GM21717 (cell line): ENCODE measurements at regions not wholly inside any gene's neighbourhood (a gene's known extent, or its start where the extent isn't known, plus 50 kb on each side); places are given as distances from the start of the nearest gene placed in this dataset.

Experiments
- ATAC-seq: cut with Tn5 transposase; IDR thresholded peaks from one replicate; pipeline ENCODE4 v1.9.1; 2021; ENCODE audit warnings: mild to moderate bottlenecking, moderate library complexity; ENCODE audit not compliant: unreplicated experiment

DNA sequence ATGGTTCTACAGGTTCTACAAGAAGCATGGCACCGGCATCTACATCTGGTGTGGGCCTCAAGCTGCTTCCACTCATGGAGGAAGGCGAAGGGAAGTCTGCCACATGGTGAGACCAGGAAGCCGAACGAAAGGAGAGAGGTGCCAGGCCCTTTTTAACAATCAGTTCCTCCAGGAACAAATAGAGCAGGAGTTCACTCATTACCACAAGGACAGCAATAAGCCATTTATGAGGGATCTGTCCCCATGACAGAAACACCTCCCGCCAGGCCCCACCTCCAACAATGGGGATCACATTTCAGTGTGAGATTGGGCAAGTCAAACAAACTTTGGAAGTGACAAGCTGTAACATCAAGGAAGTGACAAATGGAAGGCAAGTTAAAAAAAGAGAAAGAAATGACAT lies 95.5 kb upstream of the PTPN3 start:
- ATAC-seq: no peak

DNA sequence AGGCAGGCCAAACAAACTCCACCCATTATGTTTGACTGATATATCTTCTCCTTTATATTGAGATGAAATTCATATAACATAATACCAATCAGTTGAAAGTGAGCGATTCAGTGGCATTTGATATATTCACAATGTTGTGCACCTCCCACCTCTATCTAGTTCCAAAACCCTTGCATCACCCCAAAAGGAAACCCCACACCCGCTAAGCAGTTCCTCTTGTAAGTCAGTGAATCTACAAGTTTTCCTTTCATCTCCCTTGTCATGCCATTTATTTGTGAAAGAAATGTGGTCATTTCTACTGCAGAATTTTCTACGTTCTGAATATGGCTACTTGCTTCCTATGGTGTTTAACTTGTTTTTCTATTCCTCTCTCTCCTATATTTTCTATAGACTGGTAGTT lies 99.4 kb upstream of the PTPN3 start:
- no peak for ATAC-seq

DNA sequence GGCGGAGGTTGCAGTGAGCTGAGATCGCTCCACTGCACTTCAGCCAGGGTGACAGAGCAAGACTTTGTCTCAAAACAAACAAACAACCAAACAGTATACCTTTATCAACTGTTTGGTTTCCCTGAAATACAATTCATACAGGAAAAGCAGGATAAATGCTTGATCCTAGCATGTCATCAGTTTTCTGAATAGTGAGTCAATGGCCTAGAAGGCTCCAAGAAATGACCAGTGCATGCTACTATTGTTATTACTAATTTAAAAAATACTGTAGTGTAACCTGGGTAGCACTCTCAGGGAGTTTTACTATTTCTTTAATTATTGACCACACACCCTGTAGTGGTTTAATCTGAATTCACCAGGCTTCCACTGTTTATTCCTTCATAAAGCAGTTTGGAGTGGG lies 101.0 kb upstream of the PTPN3 start:
- no peak for ATAC-seq

DNA sequence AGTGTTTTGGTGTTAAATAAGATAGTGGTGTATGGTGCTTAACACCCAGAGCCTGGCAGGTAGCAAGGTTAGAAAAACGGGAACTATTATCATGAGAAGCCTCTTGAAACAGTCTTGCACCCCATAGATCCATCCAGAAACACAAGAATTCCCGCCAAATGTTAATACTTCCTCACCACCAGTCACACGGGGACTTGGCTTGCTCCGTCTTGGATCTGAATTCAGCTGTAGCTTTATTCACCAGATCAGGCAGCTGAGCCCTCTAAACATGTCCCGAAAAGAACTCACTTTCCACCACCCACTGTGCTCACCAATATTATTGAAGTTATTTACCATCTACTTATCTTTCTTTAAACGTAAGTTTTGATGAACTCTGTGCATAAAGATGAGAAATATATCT lies 101.6 kb upstream of the PTPN3 start:
- ATAC-seq: no peak

DNA sequence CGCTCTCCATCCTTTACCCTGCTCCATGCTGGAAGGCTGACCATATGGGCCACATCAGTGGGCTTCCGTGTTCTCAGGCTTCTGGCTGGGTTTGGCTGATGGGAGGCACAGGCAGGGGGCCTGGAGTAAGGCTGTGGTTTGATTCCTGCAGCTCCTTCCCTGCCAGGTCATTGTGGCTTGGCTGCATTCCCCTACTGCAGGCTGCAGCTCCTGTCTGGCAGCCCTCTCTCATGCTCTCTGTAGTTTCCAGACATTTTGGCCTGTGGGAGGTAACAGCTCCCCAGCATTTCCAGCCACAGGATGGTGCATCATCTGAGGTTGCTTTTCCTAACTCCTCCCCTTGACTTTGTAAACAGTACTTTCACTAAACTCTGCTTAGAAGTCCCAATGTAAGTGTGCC lies 102.0 kb upstream of the PTPN3 start:
- no peak for ATAC-seq

DNA sequence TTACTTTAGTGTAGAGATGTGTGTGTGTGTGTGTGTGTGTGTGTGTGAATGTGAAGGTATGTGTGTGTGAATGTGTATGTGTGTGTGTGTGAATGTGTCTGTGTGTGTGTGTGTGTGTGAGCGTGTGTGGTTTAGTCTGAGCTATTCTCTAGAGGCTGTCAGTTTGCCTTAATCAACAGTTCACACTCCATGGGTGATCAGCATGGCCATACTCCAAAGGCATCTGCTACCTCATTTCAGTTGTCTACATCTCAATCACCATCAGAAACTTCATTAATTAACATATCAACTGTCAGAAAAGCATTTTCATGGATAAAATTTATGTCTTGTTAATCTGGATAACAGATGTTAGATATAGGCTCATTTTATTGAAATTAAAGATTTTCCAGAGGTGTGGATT lies 103.1 kb upstream of the PTPN3 start:
- ATAC-seq: no peak

DNA sequence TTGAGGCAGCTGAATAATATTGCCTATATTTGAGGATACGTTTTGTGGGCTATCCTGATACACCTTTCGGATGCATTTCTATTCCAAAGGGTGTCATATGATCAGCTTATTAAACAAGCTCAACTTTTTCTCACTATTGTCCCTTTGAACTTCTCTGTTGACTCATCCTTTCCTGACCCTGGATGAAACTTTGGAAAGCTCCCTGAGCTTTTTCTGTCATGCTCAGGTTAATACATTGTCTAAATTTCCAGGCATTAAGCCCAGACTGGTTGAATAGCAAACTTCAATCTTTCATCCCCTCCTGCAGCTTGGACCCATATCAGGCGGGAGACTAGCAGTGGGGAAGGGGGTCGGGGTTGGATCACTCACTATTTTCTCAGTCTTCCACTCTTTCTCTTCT lies 104.9 kb upstream of the PTPN3 start:
- no peak for ATAC-seq

DNA sequence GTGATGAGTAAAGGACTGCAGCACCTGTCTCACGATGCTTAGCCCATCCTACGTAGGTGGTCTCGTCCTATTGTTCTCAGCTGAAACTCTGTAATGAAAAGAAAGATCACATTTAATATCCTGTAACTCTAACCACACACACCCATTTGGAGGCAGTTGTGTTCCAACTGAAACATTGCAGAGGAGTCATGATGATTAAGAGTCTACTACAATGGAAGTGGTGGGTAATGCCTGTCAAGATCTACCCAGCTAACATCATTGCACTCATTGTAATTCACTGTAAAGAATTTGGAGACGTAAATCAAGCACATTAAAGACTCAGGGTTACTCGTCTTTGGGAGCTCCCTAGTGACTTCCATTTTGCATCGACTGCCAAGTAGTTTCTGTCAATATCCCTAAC lies 106.0 kb upstream of the PTPN3 start:
- no peak for ATAC-seq

DNA sequence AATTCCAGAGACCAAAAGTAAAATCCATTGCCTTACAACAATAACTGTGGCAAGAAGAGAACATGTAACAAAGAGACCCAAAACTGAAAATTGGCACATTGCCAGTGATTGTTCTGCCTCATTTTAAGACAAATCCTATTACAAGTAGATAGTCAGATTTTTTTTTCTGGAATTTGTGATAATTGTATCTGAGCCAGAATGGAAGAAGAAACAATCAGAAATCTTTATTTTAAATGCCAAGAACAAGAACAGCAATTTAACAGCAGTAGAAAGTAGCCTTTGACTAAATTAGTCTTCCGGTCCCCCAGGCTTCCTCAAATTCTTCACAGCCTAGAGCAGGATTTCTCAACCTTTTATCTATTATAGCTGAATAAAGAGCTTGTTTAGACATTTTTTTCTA lies 106.7 kb upstream of the PTPN3 start:
- ATAC-seq: no peak

DNA sequence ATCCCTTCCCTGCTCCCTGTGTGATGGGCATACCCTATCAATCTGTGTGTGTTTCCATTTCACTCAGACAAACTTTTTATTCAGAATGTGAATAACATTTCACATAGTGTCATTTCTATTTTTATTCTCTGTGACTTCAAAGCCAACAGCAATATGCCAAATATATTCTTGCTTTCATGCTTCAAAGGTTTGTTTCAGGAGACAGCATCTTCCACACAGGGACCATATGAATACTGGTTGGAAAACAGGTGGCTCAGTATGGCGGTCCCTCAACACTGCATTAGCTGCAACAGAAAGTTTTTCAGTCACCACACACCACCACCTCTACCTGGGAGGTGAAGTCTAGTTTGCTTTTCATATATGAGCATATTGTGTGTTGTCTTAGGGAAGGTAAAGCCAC lies 111.0 kb upstream of the PTPN3 start:
- ATAC-seq: no peak

DNA sequence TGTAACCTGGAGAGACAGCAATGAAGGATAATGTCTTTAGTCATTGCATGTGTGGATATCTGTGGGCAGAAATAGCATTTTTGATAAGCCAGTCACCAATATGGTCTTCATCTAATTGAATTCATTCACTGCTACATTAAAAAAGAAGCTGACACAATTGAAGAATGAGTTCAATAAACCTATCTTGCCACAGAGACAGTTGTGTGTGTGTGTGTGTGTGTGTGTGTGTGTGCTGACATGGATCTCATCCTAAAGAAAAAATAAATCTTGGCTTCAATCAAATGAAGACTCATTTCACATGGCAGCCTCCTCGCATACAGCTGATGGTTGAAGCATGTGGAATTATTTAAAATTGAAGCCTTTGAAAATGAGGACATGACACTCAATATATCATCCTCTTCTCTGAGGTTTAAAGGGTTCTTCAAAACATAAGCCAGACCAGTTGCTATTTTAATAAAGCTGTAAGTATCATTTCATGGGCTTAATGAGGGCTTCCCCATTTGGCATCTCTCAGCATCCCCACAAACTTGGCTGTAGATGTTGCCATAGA lies 118.5 kb upstream of the PTPN3 start:
- no peak for ATAC-seq

DNA sequence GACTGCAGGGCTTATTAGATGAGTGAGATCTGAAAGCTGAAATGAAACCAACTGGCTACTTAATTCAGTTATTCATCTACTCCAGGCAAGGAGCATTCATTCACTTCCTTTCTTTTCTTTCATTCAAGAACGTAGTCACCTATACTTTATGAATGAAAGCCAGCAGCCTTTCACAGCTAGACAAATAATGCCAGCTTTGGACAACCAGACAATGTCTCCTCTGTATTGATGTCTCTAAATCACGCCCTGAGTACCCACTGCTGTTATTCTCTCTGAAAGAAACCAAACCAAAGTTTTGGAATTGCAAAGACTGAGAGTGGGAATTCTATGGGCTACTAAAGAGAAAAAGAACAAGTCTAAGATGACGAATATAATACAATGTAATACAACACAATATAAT lies 121.2 kb upstream of the PTPN3 start:
- ATAC-seq: no peak

DNA sequence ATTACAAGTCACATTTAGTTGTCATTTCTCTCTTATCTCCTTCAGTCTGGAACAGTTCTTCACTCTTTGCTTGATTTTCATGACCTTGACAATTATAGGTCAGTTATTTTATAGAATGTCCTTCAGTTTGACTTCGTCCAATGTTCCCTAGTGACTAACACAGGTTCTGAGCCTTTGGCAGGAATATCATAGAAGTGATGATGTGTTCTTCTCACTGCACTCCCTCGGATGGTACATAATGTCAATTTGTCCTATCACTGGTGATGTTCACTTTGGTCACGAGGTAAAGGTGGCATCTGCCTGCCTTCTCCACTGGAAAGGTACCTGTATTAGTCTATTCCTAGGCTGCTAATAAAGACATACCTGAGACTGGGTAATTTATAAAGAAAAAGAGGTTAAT lies 126.0 kb upstream of the PTPN3 start:
- no peak for ATAC-seq

DNA sequence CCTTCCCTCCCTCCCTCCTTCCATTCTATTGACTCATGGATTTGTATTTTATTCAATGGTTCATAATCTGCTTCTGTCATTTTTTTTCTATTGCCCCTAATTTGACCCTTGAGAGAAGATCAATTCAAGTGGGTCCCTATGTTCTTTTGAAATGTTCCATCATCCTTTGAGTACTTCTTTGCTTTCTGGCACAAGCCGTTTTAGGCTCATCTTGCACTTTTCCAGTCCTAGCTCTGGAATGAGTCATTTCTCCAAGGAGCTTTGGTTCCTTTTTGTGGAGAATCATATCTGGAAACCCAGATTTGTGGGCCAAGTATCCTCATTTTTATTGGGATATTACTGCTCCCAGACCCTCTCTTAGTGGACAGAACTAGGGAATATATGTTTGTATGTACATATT lies 126.8 kb upstream of the PTPN3 start:
- ATAC-seq: no peak

DNA sequence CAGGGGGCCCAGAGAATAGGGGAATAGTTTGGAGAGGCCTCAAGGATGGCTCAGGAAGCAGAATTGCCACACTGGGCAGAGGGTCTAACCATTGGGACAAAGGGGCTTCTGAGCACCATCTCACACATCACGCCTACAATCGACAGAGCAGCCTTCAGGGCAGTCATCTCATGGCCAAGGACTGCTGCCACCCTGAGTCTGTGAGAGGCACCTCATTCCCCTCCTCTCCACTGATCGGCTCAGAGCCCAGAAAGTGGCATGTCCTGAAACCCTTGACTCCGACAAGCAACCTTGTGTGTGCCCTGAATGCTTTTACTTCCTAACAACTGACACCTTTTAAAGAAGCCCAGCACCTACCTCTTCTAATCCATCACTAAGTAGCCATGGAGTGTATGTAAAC lies 128.9 kb upstream of the PTPN3 start:
- ATAC-seq: no peak

DNA sequence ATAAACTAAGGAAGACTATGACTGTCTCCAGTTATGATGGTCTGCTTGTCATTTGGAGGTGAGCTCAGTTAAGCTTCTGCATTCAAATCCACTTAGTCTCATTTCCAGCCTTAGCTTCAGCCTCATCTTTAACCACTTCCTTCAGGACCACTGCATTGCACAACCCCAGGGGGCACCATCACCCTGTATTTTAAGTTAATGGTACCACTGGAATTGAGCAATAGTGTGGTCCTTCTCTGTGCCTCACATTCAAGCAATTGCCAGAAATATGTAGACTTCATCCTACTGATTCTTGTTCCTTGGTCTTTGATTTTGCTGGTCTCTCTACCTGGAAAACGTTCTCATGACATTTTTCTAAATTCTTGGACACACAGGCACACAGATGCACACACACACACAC lies 131.5 kb upstream of the PTPN3 start:
- ATAC-seq: no peak

DNA sequence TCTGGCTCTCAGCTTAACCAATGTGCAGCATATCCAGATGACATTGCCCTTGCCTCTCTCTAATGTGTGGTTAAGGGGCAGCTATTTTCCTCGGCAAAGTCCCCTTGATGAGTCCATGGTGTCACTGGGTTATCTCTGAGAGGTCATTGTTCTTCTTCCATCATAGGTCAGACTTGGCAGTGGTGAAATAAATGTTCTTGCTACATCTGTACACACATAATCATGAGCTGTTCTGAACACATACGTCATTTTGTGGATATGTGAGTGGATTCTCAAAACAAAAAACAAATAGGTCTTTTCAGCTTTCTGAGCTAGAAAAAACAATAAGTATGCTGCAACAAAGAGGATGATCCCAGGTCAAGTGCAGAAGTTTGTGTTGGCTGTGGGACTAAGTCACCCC lies 134.7 kb upstream of the PTPN3 start:
- ATAC-seq: no peak

DNA sequence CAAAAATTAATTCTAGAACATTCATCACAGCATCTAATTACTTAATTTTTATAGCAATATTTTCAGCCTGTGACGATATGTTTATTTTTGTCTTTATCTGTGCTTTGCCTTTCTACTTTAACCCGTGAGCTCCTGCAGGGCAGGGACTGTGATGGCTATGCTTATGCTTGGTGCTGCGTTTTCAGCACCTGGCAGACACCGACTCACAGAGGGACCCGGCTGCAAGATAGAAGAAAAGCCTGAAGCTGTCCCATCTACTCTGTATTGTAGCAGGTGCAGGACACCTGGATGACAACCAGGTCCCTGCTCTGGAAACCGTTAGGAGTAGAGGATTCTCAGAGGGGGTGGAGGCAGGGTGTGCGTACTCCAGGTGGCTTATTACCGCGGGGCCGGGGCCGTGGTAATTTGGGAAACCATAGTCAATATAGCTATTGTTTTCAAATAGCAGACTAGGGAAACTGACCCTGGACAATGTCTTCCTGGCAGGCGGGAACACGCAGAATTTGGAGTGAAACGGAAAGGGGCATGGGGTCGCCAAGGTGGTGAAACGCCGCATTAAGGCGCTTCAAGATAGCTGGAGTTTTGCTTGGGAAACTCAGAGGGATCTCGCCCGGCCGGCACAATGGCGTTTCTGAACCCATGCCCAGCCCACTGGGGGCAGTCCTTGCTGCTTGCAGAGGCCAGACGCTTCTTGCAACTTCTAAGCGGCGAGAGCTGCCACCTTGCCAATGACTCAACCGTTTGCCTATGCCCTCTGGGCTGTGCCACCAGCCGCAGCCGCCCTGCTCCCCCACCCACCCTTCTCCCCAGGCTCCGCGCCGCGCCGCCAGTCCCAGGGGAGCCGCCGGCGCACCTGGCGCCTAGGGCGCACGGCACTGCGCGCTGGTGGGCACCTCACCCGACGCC lies 140.1 kb upstream of the PALM2AKAP2 start:
- ATAC-seq: no peak

DNA sequence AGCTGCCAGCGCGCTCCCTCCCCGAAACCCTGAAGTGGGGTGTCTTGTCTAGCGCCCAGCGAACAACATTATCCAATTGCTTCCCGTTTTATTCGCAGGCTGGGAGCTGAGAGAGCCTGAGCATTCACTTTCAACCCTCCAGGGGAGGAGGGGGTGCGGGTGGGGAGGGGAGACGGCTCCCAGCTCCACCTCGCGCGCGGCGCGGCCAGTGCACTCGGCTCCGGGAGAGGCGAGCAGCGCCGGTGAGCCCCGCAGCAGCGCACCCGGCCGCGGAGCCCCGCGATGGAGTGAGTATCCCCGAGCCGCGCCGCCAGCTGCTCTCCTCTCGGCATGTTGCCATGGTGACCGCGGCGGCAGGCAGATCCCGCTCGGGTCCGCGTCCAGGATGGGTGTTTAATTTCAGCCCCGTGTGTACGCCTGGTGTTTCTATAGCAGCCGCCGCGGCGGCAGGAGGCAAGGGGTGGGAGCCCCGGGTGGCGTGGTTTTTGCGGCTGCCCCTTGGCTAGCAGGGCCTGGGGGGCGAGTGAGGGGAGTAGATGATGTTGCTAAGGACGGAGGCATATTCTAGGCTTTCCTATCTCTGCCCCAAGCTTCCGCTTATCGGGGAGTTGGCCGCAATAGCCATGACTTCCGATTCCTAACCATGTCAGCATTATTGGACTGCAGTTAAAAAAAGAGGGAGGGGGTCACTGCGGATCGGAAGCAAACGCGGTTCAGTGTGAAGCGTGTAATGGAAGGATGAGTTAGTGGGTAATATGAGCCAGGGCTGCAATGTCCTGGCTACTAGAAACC lies 139.2 kb upstream of the PALM2AKAP2 start:
- ATAC-seq: no peak

DNA sequence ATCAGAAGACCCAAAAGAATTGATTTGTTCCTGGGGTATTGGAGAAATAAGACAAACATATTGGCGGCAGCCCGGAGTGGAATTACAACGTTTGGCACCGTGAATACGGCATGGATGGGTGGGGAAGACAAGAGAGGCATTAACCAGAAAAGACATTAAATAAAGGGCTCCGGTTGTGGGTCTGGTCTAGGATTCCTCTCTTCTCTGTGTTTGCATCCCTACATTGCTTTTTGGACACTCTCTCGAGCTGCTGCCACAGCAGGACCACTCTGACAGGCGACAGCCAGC lies 138.7 kb upstream of the PALM2AKAP2 start:
- no peak for ATAC-seq

DNA sequence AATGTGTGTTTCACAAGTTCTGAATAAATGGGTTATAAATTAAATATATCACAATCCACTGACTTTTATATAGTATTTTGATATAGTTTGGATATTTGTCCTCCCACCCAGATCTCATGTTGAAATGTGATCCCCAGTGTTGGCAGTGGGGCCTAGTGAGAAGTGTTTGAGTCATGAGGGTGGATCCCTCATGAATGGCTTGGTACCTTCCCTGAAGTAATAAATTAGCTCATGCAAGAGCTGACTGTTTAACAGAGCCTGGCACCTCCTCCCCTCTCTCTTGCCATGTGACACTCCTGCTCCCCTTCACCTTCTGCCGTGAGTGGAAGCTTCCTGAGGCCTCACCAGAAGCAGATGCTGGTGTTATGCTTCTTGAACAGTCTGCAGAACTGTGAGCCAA lies 127.9 kb upstream of the PALM2AKAP2 start:
- no peak for ATAC-seq

DNA sequence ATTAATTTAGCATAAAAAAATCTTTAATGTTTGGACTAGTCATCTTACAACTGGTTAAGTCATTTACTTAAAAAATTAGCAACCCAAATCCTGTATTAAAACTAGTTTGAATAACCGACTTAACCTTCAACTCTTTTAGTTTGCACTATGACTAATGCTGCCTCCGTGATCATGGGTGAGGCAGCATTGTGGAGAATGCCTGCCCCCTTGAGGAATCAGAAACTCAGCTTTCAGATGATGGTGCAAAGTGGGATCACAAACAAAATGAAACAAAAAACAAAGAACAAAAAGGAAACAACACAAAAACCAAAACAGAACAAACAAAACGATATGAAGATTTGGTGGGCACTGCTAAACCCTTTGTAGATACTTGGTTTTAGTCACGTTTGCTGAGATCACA lies 127.0 kb upstream of the PALM2AKAP2 start:
- ATAC-seq: no peak
